CD4-positive, alpha-beta T cell (primary cell): ENCODE measurements at regions not wholly inside any gene's neighbourhood (a gene's known extent, or its start where the extent isn't known, plus 50 kb on each side); places are given as distances from the start of the nearest gene placed in this dataset.

Experiments used
- ATAC-seq: fragments of 200-7000 bp; cut with Tn5 transposase; one replicate; pipeline ENCODE4 v1.10.0; 2022; ENCODE audit warnings: mild to moderate bottlenecking; ENCODE audit not compliant: poor library complexity
- CTCF ChIA-PET: fragments of 350-600 bp; sonication (Branson Sonifier 250); formaldehyde crosslinking; loops from one replicate; lab custom pipeline; 2021; ENCODE audit warnings: antibody characterized with exemption, inconsistent platforms; lab: Charles Lee
- POLR2A ChIA-PET: fragments of 350-600 bp; sonication (Branson Sonifier 250); formaldehyde crosslinking; loops from one replicate; lab custom pipeline; 2021; ENCODE audit warnings: antibody characterized with exemption, inconsistent platforms; lab: Charles Lee
- DNase-seq, 14 experiments: peaks; one replicate each; pipeline ENCODE4 v3.0.0-alpha.2; 2013 to 2020; ENCODE audit warnings: mixed read lengths in 2 of 14
- H3K27ac ChIP-seq, 2 donors: one replicate each; pipeline versions ENCODE4 v1.5.1 to v1.7.0; 2013; ENCODE audit warnings: low read length in 2 of 2, low read depth in 1 of 2, mild to moderate bottlenecking in 1 of 2
- H3K27me3 ChIP-seq, 2 experiments: 1 replicate in 1 of 2; 2 replicates in 1 of 2; pipeline versions ENCODE4 v1.6.1 to v1.7.0; 2013; ENCODE audit warnings: low read length in 2 of 2, control low read depth in 1 of 2, mild to moderate bottlenecking in 1 of 2, moderate library complexity in 1 of 2; ENCODE audit not compliant: insufficient read depth in 2 of 2, control insufficient read depth in 1 of 2
- H3K36me3 ChIP-seq: one replicate; pipeline ENCODE4 v1.6.1; 2013; ENCODE audit warnings: low read length, control low read depth; ENCODE audit not compliant: insufficient read depth
- H3K4me1 ChIP-seq: one replicate; pipeline ENCODE4 v1.6.1; 2013; ENCODE audit warnings: low read length, control low read depth; ENCODE audit not compliant: insufficient read depth
- H3K4me3 ChIP-seq: one replicate; pipeline ENCODE4 v1.5.1; 2013; ENCODE audit warnings: mild to moderate bottlenecking, low read length, moderate library complexity
- H3K9me3 ChIP-seq, 2 experiments: 1 replicate in 1 of 2; 2 replicates in 1 of 2; pipeline versions ENCODE4 v1.6.1 to v1.7.0; 2013; ENCODE audit warnings: low read length in 2 of 2, mild to moderate bottlenecking in 2 of 2, control low read depth in 1 of 2, moderate library complexity in 1 of 2; ENCODE audit not compliant: control insufficient read depth in 1 of 2, insufficient read depth in 1 of 2
- H3K27ac Mint-ChIP-seq: one replicate; pipeline ENCODE4 v1.8.0; 2020; ENCODE audit warnings: mixed read lengths
- H3K27me3 Mint-ChIP-seq: one replicate; pipeline ENCODE4 v1.8.0; 2021; ENCODE audit warnings: mixed read lengths
- H3K36me3 Mint-ChIP-seq: one replicate; pipeline ENCODE4 v1.8.0; 2021; ENCODE audit warnings: low read depth, mixed read lengths
- H3K4me1 Mint-ChIP-seq: one replicate; pipeline ENCODE4 v1.8.0; 2021; ENCODE audit warnings: low read depth, mixed read lengths
- H3K4me3 Mint-ChIP-seq: one replicate; pipeline ENCODE4 v1.8.0; 2020; ENCODE audit warnings: mild to moderate bottlenecking, mixed read lengths
- H3K9me3 Mint-ChIP-seq: one replicate; pipeline ENCODE4 v1.8.0; 2020; ENCODE audit warnings: mixed read lengths
- intact Hi-C, 2 experiments: fragments of 100-400 bp; cut with DNase I in 1 of 2; cut with micrococcal nuclease in 1 of 2; formaldehyde crosslinking; loops; one replicate each; pipeline versions ENCODE4 v1.15.1 to v1.9.0; 2023 to 2025; cut with DNase I, micrococcal nuclease
- TF ChIP-seq, protein P1 (sequence below): fragments of 200-600 bp; IDR thresholded peaks from one replicate; pipeline ENCODE4 v1.8.0; 2022; ENCODE audit warnings: antibody characterized with exemption, mild to moderate bottlenecking

DNA sequence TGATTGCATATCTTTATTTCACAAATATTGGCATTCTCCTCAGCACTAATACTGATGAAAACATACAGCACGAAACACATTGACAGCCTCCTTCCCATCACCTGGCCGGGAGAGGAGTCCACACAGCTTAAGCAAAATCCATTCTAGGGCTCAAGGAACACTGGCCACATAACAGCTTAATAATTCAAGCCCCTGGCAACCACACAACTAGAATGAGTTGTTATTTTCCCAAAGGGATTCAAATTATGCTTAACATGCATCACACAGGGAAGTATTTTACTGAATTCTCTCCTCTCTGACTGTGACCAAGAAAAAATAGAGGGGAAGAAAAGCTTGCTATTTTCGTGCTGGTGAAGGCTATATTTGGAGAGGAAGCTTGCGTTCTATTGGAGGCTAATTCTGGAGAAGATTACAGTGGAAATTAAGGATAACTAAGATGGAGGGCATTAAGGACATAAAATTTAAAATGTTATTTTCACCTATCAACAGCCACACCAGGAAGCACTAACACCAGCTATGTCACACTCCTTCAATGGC is 198.5 kb downstream of the ADGRG6 start:
- DNase-seq, result no peak
- Histone ChIP-seq H3K36me3 (no peaks in the 10 kb centered on the region), H3K4me3 (no peak overlapping the region), H3K9me3 (peaks cover 0 to 7% of the 10 kb centered on the region in 2 experiments), H3K4me1 (no peaks in the 10 kb centered on the region), H3K27ac (no peak overlapping the region), H3K27me3 (no peaks in the 10 kb centered on the region)
- Mint-ChIP-seq H3K27me3 (no peaks in the 10 kb centered on the region), H3K4me1 (no peaks in the 10 kb centered on the region), H3K36me3 (no peaks in the 10 kb centered on the region), H3K4me3 (no peak overlapping the region), H3K27ac (no peak overlapping the region), H3K9me3 (peaks cover 18% of the 10 kb centered on the region)
- intact Hi-C loops, result no loop called here
- ATAC-seq, result no peak
- POLR2A ChIA-PET, result no interaction called here
- TF ChIP-seq, protein P1, sequence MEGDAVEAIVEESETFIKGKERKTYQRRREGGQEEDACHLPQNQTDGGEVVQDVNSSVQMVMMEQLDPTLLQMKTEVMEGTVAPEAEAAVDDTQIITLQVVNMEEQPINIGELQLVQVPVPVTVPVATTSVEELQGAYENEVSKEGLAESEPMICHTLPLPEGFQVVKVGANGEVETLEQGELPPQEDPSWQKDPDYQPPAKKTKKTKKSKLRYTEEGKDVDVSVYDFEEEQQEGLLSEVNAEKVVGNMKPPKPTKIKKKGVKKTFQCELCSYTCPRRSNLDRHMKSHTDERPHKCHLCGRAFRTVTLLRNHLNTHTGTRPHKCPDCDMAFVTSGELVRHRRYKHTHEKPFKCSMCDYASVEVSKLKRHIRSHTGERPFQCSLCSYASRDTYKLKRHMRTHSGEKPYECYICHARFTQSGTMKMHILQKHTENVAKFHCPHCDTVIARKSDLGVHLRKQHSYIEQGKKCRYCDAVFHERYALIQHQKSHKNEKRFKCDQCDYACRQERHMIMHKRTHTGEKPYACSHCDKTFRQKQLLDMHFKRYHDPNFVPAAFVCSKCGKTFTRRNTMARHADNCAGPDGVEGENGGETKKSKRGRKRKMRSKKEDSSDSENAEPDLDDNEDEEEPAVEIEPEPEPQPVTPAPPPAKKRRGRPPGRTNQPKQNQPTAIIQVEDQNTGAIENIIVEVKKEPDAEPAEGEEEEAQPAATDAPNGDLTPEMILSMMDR, result no peak
- CTCF ChIA-PET, result no interaction called here

DNA sequence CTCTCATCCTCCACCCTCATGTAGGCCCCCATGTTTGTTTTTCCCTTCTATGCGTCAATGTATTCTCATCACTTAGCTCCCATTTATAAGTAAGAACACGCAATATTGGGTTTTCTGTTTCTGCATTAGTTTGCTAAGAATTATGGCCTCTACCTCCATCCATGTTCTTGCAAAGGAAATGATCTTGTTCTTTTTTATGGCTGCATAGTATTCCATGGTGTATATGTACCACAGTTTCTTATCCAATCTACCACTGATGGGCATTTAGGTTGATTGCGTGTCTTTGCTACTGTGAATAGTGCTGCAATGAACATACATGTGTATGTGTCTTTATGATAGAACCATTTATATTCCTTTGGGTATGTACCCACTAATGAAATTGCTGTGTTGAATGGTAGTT is 200.0 kb downstream of the ADGRG6 start:
- H3K27ac Mint-ChIP-seq, result no peak overlapping the region

DNA sequence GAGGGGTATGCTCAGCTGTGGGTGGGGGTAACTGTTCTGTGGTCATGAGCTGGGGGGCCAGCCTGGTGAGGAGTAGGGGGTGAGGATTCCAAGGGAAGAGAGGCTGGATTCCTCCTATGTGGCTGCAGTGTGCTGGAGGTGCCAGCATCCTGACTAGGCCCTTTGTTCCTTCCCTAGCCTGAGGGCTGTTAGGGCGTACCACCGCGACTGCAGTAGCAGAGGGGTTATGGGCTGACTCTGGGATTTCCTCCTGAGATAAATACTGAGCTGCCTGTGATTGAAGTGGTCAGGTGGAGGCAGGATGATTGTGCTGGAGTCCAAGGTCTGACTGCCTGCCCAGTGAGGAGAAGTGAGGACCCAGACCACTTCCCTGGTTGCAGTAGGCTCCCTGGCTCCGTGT is 205.3 kb downstream of the ADGRG6 start:
- CTCF ChIA-PET, result no interaction called here

More for the DNA sequence above, 200.0 kb downstream of the ADGRG6 start:
- intact Hi-C loops, result no loop called here
- no peak overlapping the region for H3K4me3 Mint-ChIP-seq
- Histone ChIP-seq H3K4me3 (no peak overlapping the region), H3K9me3 (peaks cover 0 to 7% of the 10 kb centered on the region in 2 experiments), H3K4me1 (no peaks in the 10 kb centered on the region), H3K27ac (no peak overlapping the region), H3K27me3 (no peaks in the 10 kb centered on the region), H3K36me3 (no peaks in the 10 kb centered on the region)
- ATAC-seq (no peak), DNase-seq (no peak)
- peaks cover 18% of the 10 kb centered on the region for H3K9me3 Mint-ChIP-seq
- ChIA-PET CTCF (no interaction called here), POLR2A (interaction anchor here (0.6 kb wide), 1 partner anchor 1349 kb away, joined by 3 read pairs; no protein-coding TSS in a partner anchor)
- no peaks in the 10 kb centered on the region for H3K36me3 Mint-ChIP-seq
- H3K27me3 Mint-ChIP-seq, result no peaks in the 10 kb centered on the region
- H3K4me1 Mint-ChIP-seq, result no peaks in the 10 kb centered on the region
- TF ChIP-seq, protein P1, result no peak

More for the DNA sequence above, 205.3 kb downstream of the ADGRG6 start:
- Mint-ChIP-seq H3K4me1 (no peaks in the 10 kb centered on the region), H3K9me3 (peaks cover 16% of the 10 kb centered on the region), H3K36me3 (no peaks in the 10 kb centered on the region), H3K4me3 (no peak overlapping the region), H3K27me3 (no peaks in the 10 kb centered on the region), H3K27ac (no peak overlapping the region)
- TF ChIP-seq, protein P1, result no peak
- Histone ChIP-seq H3K9me3 (peaks cover 0 to 7% of the 10 kb centered on the region in 2 experiments), H3K4me1 (no peaks in the 10 kb centered on the region), H3K27me3 (no peaks in the 10 kb centered on the region), H3K4me3 (no peak overlapping the region), H3K36me3 (no peaks in the 10 kb centered on the region), H3K27ac (no peak overlapping the region)
- ATAC-seq (no peak), DNase-seq (no peak)
- POLR2A ChIA-PET, result no interaction called here
- intact Hi-C loops, result no loop called here
